ENCODE measurements at regions not wholly inside any gene's neighbourhood (a gene's known extent, or its start where the extent isn't known, plus 50 kb on each side); places are given as distances from the start of the nearest gene placed in this dataset.
"Not testable (repeated sequence)": the region's sequence is repeated elsewhere in the genome, so short reads cannot be mapped to it uniquely, and the experiment has no call there.

- H3K9me3 ChIP-seq = no peaks in the 10 kb centered on the region
- no peak for DNase-seq (ENCODE audit: low spot score in 2 of 2)
- H3K4me1 ChIP-seq = no peaks in the 10 kb centered on the region
- H3K27me3 ChIP-seq (ENCODE audit: low read depth) = no peaks in the 10 kb centered on the region
- in situ Hi-C loops (cut with MboI; ENCODE audit: low sequenced_read_pairs) = no loop called here
- H3K36me3 ChIP-seq (replicated peaks) = no peaks in the 10 kb centered on the region
- no peak overlapping the region for H3K4me3 ChIP-seq
Measured at GRCh38 chr18:71233177-71233576, 944.3 kb downstream of the SOCS6 start.

GRCh38 chr18:71223486-71223885 is 934.6 kb downstream of the SOCS6 start:
- Histone ChIP-seq H3K4me1 (no peaks in the 10 kb centered on the region), H3K9me3 (no peaks in the 10 kb centered on the region), H3K36me3 (replicated peaks) (no peaks in the 10 kb centered on the region), H3K4me3 (no peak overlapping the region), H3K27me3 (ENCODE audit: low read depth) (no peaks in the 10 kb centered on the region)
- in situ Hi-C loops (cut with MboI; ENCODE audit: low sequenced_read_pairs) = no loop called here
- DNase-seq (ENCODE audit: low spot score in 2 of 2) = no peak

GRCh38 chr18:71221405-71221804 is 932.6 kb downstream of the SOCS6 start:
- no peaks in the 10 kb centered on the region for H3K27me3 ChIP-seq (ENCODE audit: low read depth)
- H3K4me3 ChIP-seq = no peak overlapping the region
- in situ Hi-C loops (cut with MboI; ENCODE audit: low sequenced_read_pairs) = no loop called here
- no peaks in the 10 kb centered on the region for H3K9me3 ChIP-seq
- H3K4me1 ChIP-seq = no peaks in the 10 kb centered on the region
- no peaks in the 10 kb centered on the region for H3K36me3 ChIP-seq (replicated peaks)
- DNase-seq (ENCODE audit: low spot score in 2 of 2) = no peak

- DNase-seq (ENCODE audit: low spot score in 2 of 2); H3K36me3 ChIP-seq (replicated peaks); H3K27me3 ChIP-seq (ENCODE audit: low read depth); H3K9me3 ChIP-seq; H3K4me1 ChIP-seq; H3K4me3 ChIP-seq; in situ Hi-C loops (cut with MboI; ENCODE audit: low sequenced_read_pairs): not testable (repeated sequence)
Measured at GRCh38 chr18:71212739-71213138, 923.9 kb downstream of the SOCS6 start.

- Histone ChIP-seq H3K4me1 (no peaks in the 10 kb centered on the region), H3K4me3 (no peak overlapping the region), H3K9me3 (no peaks in the 10 kb centered on the region), H3K27me3 (ENCODE audit: low read depth) (no peaks in the 10 kb centered on the region), H3K36me3 (replicated peaks) (no peaks in the 10 kb centered on the region)
- in situ Hi-C loops (cut with MboI; ENCODE audit: low sequenced_read_pairs) = no loop called here
- DNase-seq (ENCODE audit: low spot score in 2 of 2) = no peak
Measured at GRCh38 chr18:71212222-71212621, 923.4 kb downstream of the SOCS6 start.

- in situ Hi-C loops (cut with MboI; ENCODE audit: low sequenced_read_pairs) = no loop called here
- no peak for DNase-seq (ENCODE audit: low spot score in 2 of 2)
- no peaks in the 10 kb centered on the region for H3K4me1 ChIP-seq
- H3K4me3 ChIP-seq = no peak overlapping the region
- H3K9me3 ChIP-seq = no peaks in the 10 kb centered on the region
- no peaks in the 10 kb centered on the region for H3K36me3 ChIP-seq (replicated peaks)
- no peaks in the 10 kb centered on the region for H3K27me3 ChIP-seq (ENCODE audit: low read depth)
Measured at GRCh38 chr18:71209944-71210343, 921.1 kb downstream of the SOCS6 start.

- no peaks in the 10 kb centered on the region for H3K9me3 ChIP-seq
- H3K27me3 ChIP-seq (ENCODE audit: low read depth) = no peaks in the 10 kb centered on the region
- H3K4me1 ChIP-seq = no peaks in the 10 kb centered on the region
- in situ Hi-C loops (cut with MboI; ENCODE audit: low sequenced_read_pairs) = no loop called here
- no peak for DNase-seq (ENCODE audit: low spot score in 2 of 2)
- H3K36me3 ChIP-seq (replicated peaks) = no peaks in the 10 kb centered on the region
- no peak overlapping the region for H3K4me3 ChIP-seq
Measured at GRCh38 chr18:71194438-71194837, 905.6 kb downstream of the SOCS6 start.

- H3K36me3 ChIP-seq (replicated peaks) = no peaks in the 10 kb centered on the region
- no peaks in the 10 kb centered on the region for H3K9me3 ChIP-seq
- H3K27me3 ChIP-seq (ENCODE audit: low read depth) = no peaks in the 10 kb centered on the region
- H3K4me3 ChIP-seq = no peak overlapping the region
- H3K4me1 ChIP-seq = no peaks in the 10 kb centered on the region
- in situ Hi-C loops (cut with MboI; ENCODE audit: low sequenced_read_pairs) = no loop called here
- DNase-seq (ENCODE audit: low spot score in 2 of 2) = no peak
Measured at GRCh38 chr18:71189581-71189980, 900.7 kb downstream of the SOCS6 start.

GRCh38 chr18:71168557-71169145 is 879.8 kb downstream of the SOCS6 start:
- no peak for DNase-seq (ENCODE audit: low spot score in 2 of 2)
- in situ Hi-C loops (cut with MboI; ENCODE audit: low sequenced_read_pairs) = no loop called here
- Histone ChIP-seq H3K4me1 (no peaks in the 10 kb centered on the region), H3K36me3 (replicated peaks) (no peaks in the 10 kb centered on the region), H3K9me3 (no peaks in the 10 kb centered on the region), H3K27me3 (ENCODE audit: low read depth) (no peaks in the 10 kb centered on the region), H3K4me3 (no peak overlapping the region)

GRCh38 chr18:71136487-71136886 is 847.6 kb downstream of the SOCS6 start:
- Histone ChIP-seq H3K9me3 (no peaks in the 10 kb centered on the region), H3K27me3 (ENCODE audit: low read depth) (no peaks in the 10 kb centered on the region), H3K36me3 (replicated peaks) (no peaks in the 10 kb centered on the region), H3K4me1 (no peaks in the 10 kb centered on the region), H3K4me3 (no peak overlapping the region)
- no peak for DNase-seq (ENCODE audit: low spot score in 2 of 2)
- in situ Hi-C loops (cut with MboI; ENCODE audit: low sequenced_read_pairs) = no loop called here

GRCh38 chr18:71134122-71134521 is 845.3 kb downstream of the SOCS6 start:
- H3K27me3 ChIP-seq (ENCODE audit: low read depth) = no peaks in the 10 kb centered on the region
- no peak overlapping the region for H3K4me3 ChIP-seq
- no peaks in the 10 kb centered on the region for H3K9me3 ChIP-seq
- no peaks in the 10 kb centered on the region for H3K4me1 ChIP-seq
- H3K36me3 ChIP-seq (replicated peaks) = no peaks in the 10 kb centered on the region
- in situ Hi-C loops (cut with MboI; ENCODE audit: low sequenced_read_pairs) = no loop called here
- no peak for DNase-seq (ENCODE audit: low spot score in 2 of 2)

GRCh38 chr18:71131918-71132317 is 843.1 kb downstream of the SOCS6 start:
- Histone ChIP-seq H3K27me3 (ENCODE audit: low read depth) (no peaks in the 10 kb centered on the region), H3K4me3 (no peak overlapping the region), H3K36me3 (replicated peaks) (no peaks in the 10 kb centered on the region), H3K9me3 (no peaks in the 10 kb centered on the region), H3K4me1 (no peaks in the 10 kb centered on the region)
- no peak for DNase-seq (ENCODE audit: low spot score in 2 of 2)
- in situ Hi-C loops (cut with MboI; ENCODE audit: low sequenced_read_pairs) = no loop called here

- no peak for DNase-seq (ENCODE audit: low spot score in 2 of 2)
- in situ Hi-C loops (cut with MboI; ENCODE audit: low sequenced_read_pairs) = no loop called here
- Histone ChIP-seq H3K36me3 (replicated peaks) (no peaks in the 10 kb centered on the region), H3K9me3 (no peaks in the 10 kb centered on the region), H3K4me3 (no peak overlapping the region), H3K4me1 (no peaks in the 10 kb centered on the region), H3K27me3 (ENCODE audit: low read depth) (no peaks in the 10 kb centered on the region)
Measured at GRCh38 chr18:71130351-71130750, 841.5 kb downstream of the SOCS6 start.

- Histone ChIP-seq H3K27me3 (ENCODE audit: low read depth) (no peaks in the 10 kb centered on the region), H3K9me3 (no peaks in the 10 kb centered on the region), H3K36me3 (replicated peaks) (no peaks in the 10 kb centered on the region), H3K4me1 (no peaks in the 10 kb centered on the region), H3K4me3 (no peak overlapping the region)
- no peak for DNase-seq (ENCODE audit: low spot score in 2 of 2)
- in situ Hi-C loops (cut with MboI; ENCODE audit: low sequenced_read_pairs) = no loop called here
Measured at GRCh38 chr18:71125581-71125980, 836.7 kb downstream of the SOCS6 start.

GRCh38 chr18:71116535-71116934 is 827.7 kb downstream of the SOCS6 start:
- H3K4me3 ChIP-seq = no peak overlapping the region
- no peaks in the 10 kb centered on the region for H3K9me3 ChIP-seq
- in situ Hi-C loops (cut with MboI; ENCODE audit: low sequenced_read_pairs) = no loop called here
- no peak for DNase-seq (ENCODE audit: low spot score in 2 of 2)
- H3K4me1 ChIP-seq = no peaks in the 10 kb centered on the region
- no peaks in the 10 kb centered on the region for H3K36me3 ChIP-seq (replicated peaks)
- H3K27me3 ChIP-seq (ENCODE audit: low read depth) = no peaks in the 10 kb centered on the region
